NCI-H2196 (cell line): ENCODE measurements at regions not wholly inside any gene's neighbourhood (a gene's known extent, or its start where the extent isn't known, plus 50 kb on each side); places are given as distances from the start of the nearest gene placed in this dataset.

Experiments used
- DNase-seq: peaks from one replicate; lab custom pipeline; 2025; ENCODE audit not compliant: unreplicated experiment; lab: John Stamatoyannopoulos, UW

GRCh38 chr16:85372627-85373372, 240.3 kb upstream of the GSE1 start:
- DNase-seq = no peak

DNA sequence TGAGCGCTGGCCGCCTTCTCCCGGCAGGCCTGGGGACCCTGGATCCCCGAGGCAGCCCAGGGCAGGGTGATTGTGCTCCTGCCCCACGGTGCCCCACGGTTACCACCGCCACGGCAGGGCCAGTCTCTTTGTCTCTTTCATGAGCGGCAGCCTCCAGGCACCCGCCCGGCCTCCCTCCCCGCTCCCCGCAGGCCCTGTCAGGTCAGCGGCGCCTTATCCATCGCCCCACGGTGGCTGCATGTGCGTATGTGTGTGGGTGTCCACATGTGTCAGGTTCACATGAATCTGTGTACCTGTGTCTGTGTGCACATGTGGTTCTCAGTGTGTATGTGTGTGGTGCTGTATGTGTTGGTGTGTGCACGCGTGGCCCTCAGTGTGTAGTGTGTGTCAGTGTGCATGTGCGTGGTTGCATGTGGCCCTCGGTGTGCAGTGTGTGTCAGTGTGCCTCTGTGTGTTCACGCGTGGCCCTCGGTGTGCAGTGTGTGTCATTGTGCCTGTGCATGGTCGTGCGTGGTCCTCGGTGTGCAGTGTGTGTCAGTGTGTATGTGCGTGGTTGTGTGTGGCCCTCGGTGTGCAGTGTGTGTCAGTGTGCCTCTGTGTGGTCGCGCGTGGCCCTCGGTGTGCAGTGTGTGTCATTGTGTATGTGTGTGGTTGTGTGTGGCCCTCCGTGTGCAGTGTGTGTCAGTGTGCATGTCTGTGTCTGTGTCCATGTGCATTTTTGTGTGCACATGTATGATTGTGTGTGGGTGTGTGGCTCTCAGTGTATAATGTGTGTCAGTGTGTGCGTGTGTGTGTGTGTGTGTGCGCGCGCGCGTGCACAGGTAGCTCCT, 239.2 kb upstream of the GSE1 start:
- DNase-seq = no peak

DNA sequence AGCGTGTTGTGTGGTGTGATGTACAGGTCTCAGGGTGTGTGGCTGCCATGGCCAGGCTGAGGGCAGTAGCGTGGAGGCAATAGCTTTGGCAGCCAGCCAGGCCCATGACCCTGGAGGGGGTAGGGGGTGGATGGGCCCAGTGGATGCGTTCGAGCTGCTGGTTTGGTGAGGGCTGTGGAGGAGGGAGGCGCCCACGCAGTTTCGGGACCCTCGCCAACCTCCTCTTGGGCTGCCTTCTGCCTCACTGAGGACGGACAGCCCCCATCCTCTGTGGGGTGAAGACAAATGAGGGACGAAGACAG, 238.6 kb upstream of the GSE1 start:
- DNase-seq = no peak

GRCh38 chr16:85375282-85375681, 237.8 kb upstream of the GSE1 start:
- no peak for DNase-seq

DNA sequence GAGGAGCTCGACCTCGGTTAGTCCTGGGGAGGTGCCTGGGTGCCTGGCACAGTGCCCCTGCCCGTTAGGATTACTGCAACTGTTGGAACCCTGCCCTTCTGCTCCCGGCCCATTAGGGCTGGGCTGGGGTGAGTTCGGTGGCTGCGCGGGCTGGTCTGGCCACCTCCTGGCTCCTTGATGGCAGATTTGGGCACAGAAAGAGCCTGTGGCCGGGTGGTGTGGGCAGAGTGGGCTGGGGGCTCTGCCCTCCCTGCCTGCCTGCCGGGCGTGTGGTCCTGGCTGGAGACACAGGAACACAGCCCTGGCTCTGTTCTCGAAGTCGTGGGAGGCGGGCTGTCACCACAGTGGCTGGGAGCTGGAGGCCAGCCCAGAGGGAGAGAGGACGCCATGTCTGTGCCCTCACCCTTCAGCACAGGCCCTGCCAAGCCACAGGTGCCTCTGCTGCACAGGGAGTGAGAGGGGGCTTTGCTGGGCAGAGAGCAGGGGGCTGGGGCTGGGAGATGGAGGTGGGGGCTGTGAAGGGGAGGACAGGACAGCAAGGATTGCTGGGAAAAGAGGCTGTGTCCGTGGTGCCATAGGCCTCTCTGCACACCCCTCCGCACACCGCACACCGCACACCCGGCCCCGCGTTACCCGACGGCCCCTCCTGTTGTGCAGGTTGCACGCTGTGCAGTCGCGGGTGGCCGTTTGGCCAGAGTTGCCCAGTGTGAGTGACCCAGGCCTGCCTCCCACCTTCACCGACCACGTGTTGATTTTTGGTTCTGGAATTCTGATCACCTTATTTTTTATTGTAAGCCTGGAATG, 236.6 kb upstream of the GSE1 start:
- no peak for DNase-seq

DNA sequence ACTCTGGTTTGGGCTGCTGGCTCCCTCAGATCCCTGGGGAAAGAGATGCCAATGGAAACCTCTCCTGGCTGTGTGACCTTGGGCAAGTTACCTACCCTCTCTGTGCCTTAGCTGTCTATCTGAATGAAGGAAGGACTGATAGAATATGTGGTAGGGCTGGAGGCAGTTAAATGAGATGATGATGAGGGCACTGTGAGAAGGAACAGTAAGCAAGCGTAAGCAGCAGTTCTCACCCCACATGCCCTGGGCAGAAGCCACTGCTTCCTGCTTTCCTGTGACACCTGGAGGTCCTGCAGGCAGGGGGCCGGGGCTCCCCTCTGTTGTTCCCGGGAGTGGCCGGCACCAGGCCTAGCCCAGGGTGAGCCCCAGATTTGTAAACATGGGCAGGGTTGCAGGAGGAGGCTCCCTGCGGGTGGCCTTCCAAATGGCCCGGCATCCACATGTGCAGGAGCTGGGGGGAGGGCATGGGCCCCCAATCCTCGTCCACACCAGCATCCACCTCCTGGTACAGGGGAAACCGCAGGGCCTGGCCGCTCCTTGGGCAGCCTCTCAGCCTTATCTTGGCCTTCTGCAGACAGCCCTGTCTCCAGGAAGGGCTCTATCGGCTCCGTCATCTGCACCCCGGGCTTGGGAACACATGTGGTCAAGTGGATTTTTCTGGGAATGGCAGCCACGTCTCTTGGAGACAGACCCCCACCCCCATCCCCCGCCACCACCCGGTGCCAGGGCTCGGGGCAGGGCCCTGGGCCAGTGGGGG, 235.6 kb upstream of the GSE1 start:
- DNase-seq = no peak

DNA sequence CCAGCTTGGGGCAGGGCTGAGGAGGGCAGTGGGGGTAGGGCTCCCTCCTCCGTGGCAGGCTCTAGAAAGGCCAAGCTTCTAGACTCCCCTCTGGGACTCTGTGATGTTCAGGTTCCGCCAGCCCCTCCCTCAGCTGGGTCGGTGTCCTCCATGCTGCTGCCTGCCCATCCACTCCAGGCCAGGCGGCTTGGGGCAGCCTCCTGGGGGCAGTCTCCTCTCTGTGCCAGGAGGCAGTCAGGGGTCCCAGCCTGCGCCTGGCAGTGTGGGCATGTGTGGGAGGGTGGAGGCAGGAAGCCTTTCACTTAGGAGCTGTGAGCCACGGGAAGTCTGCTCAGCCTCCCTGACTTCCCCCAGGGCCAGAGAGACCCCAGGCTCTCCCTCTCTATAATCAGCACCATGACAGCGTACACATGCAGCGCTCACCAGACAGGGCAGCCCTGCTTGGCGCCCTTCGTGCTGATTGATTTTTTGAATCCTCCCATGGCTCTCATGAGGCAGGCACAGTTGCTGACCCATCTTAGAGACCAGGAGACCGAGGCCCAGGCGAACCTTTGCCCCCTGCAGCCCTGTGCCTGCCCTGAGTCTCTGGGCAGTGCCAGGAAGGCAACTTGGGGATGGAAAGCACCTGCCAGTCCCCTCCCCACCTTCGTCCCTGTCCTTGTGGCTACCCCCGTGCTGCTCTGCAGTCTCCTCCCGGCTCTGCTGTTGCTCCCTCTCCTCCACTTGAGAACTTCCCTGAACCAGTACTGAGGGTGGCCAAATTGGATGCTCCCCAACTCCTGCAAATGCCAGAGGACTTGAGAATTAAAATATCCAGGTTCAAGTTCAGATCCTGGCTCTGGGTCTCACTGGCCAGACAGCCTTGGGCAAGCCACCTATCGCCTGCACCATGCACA, 234.7 kb upstream of the GSE1 start:
- no peak for DNase-seq

GRCh38 chr16:85379041-85380001, 233.8 kb upstream of the GSE1 start:
- no peak for DNase-seq

DNA sequence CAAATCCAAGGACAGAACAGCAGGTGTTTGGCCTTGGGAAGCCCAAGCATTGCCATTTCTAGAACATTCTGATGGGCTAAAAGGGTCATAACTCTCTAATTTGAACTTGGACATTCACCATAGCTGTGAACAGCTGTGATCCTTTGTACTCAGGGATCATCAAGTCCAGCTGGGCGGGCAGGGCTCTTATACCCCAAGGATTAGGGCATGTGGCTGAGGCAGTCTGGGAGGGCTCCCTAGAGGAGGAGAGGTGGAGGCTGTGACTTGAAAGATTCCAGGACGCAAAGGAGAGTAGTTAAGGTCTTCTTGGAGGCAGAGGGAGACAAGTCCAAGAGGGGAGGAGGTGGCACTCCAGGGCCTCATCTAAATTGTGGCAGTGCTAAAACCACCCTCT, 233.1 kb upstream of the GSE1 start:
- no peak for DNase-seq

GRCh38 chr16:85380905-85381737, 232.0 kb upstream of the GSE1 start:
- DNase-seq = no peak

DNA sequence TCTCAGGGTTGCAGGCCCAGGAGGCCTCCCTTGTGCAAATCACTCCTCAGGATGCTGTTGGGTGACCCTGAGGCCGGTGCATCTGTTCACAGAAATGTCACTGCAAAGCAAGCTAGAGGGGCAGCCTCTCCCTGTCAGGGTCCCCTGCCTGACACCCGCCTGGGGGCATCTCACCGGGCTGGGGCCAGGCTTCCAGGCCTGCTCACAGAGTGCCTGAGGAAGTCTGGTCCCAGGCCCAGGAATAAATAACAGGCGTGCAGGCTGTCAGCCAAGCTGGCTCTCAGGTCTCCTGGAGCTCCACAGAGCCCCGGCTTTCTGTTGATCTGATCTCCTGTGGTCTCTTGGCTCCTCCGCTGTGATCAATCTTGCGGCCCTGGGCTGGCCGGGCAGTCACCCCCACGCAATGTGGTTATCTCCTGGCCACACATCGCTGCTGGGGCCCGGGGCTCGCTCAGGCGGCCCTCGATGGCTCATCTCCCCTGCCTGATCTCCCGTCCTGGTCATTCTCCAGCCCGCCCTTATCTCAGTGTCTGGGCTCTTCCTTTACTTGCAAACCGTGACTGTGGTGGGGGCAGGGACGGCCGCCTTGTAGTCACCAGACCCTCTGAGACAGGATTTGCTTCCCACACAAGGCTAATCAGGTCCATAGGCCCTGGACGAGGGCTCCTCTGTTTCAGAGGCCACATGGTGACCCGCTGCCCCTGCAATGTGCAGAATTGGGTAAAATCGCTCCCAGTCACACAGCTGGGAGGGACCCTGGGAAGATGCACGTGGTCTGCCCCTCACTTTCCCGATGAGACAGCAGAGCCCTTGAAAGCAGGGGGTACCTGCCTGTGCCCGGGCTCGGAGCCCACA, 231.2 kb upstream of the GSE1 start:
- no peak for DNase-seq

GRCh38 chr16:85382717-85383118, 230.4 kb upstream of the GSE1 start:
- DNase-seq = no peak

DNA sequence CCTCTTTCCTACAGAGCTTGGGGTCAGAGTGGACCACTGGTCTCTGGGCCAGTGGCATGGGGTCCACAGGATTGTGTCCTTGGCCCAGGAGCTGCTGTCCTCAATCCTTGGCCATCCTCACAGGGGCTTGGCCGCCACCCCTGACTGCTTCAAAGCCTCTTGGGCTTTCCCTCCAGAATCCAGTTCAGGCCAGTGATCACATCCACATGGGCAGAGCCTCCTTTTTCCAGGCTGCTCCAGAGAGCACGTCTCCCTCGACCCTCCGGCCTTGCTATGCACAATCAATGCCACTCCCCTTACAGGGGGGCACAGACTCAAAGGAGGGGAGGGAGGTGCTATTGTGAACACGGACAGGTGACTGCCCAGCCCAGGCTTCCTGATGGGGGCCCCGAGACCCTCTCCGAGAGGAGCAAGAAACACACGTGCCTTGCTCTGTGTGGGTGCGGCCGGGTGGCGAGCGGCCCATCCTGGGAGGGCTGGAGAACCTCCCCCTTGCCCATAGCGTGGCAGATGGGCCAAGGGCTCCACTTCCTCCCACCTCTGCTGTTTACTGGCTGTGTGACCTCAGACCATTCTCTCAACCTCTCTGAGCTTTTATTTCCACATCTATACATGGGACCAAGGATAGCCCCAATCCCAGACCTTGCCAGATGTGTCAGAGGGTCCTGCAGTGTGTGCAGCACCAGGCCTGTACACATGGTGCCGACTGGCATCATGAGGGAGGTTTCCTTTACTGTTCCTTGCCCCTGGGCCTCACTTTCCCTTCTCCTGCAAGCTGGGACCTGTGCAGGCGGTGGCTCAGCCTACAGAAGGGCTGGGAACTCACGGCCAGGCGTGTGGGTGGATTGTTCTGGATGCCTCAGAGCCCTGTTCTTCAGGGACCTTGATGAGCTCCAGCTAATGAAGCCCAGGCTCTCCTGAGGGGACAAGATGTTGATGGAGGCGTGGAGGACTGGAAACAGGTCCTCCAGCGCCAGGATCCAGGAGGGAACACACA, 229.0 kb upstream of the GSE1 start:
- DNase-seq = no peak

- DNase-seq = peak; percentile 71
Measured at GRCh38 chr16:85384833-85385462, 228.2 kb upstream of the GSE1 start.
